Type B pancreatic cell (in vitro differentiated cells): ENCODE measurements at regions not wholly inside any gene's neighbourhood (a gene's known extent, or its start where the extent isn't known, plus 50 kb on each side); places are given as distances from the start of the nearest gene placed in this dataset.

Experiments
- DNase-seq: peaks from one replicate; pipeline ENCODE4 v3.0.0; 2021; ENCODE audit warnings: mixed read lengths; ENCODE audit not compliant: unreplicated experiment; ENCODE audit errors: extremely low spot score
- H3K27ac Mint-ChIP-seq: 2 replicates; pipeline ENCODE4 v1.8.0; 2021; ENCODE audit warnings: mild to moderate bottlenecking, mixed read lengths
- H3K27me3 Mint-ChIP-seq: 2 replicates; pipeline ENCODE4 v1.8.0; 2021; ENCODE audit warnings: mixed read lengths
- H3K36me3 Mint-ChIP-seq: 2 replicates; pipeline ENCODE4 v1.8.0; 2021; ENCODE audit warnings: mixed read lengths
- H3K4me1 Mint-ChIP-seq: one replicate; pipeline ENCODE4 v1.8.0; 2021; ENCODE audit warnings: mixed read lengths; ENCODE audit not compliant: unreplicated experiment
- H3K4me3 Mint-ChIP-seq: 2 replicates; pipeline ENCODE4 v1.8.0; 2021; ENCODE audit warnings: mild to moderate bottlenecking, mixed read lengths
- H3K9me3 Mint-ChIP-seq: 2 replicates; pipeline ENCODE4 v1.8.0; 2021; ENCODE audit warnings: mixed read lengths
- TF ChIP-seq, protein P1 (sequence below): fragments of 200-600 bp; sonication (generic); conservative IDR thresholded peaks from 2 replicates; pipeline ENCODE4 v1.5.0; 2021; ENCODE audit warnings: antibody characterized with exemption, mild to moderate bottlenecking

DNA sequence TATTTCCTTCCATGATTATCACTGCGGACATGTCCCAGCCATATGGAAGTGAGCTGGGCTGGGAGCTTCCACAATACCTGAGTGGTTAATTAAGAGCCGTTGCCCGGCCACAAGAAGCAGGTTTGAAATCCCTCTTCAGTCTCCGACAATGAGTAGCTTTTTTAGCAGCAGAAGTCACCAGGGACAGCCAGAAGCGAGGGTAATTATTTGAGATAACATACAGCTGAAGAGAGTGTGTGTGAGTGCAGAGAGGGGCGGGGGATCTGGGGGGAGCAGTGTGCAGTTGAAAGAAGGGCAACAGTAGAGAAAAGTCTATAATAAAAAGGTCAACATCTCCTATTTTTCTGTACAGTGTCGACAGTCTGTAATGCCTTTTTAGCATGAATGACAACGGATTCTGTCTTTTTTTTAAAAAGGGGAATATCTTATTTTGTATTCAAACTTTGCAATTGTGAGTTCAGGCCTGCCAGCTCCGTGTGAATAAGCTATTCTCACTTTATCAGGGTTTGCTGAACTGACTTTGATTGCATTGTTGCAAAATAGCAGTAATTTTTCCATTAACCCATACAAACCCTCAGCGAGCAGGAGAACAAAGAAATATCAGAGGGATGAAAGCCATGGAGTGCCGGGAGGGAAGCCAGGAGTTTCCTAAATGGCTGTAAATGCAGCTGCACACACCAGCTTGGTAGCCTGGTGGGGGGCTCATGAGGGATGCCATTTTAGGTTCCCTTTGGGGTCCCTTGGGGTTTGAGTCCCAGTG lies 220.3 kb upstream of the IRX3 start:
- Mint-ChIP-seq H3K36me3 (no peaks in the 10 kb centered on the region), H3K9me3 (no peaks in the 10 kb centered on the region), H3K4me1 (peaks cover 61% of the 10 kb centered on the region), H3K27ac (peak overlapping the region; percentile 13), H3K27me3 (peaks cover 32% of the 10 kb centered on the region), H3K4me3 (peak overlapping the region; percentile 71)
- TF ChIP-seq, protein P1, sequence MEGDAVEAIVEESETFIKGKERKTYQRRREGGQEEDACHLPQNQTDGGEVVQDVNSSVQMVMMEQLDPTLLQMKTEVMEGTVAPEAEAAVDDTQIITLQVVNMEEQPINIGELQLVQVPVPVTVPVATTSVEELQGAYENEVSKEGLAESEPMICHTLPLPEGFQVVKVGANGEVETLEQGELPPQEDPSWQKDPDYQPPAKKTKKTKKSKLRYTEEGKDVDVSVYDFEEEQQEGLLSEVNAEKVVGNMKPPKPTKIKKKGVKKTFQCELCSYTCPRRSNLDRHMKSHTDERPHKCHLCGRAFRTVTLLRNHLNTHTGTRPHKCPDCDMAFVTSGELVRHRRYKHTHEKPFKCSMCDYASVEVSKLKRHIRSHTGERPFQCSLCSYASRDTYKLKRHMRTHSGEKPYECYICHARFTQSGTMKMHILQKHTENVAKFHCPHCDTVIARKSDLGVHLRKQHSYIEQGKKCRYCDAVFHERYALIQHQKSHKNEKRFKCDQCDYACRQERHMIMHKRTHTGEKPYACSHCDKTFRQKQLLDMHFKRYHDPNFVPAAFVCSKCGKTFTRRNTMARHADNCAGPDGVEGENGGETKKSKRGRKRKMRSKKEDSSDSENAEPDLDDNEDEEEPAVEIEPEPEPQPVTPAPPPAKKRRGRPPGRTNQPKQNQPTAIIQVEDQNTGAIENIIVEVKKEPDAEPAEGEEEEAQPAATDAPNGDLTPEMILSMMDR: no peak
- no peak for DNase-seq

DNA sequence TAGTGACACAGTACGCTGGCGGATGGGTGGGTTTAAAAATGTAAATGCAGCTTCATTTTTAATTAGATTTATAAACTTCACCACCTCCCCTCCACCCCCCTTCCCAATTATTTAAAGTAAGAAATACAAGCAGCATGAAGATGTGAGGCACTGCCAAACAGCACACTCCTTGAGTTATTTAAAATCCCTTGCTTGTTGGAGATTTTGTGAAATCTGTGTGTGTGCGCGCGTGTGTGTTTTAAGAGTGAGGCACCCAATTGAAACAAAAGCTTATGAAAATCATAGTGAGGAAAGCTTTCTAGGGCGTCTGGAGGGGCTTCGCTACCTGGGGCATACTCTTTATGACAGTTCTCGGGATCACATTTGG lies 219.6 kb upstream of the IRX3 start:
- TF ChIP-seq, protein P1: no peak
- peaks cover 32% of the 10 kb centered on the region for H3K27me3 Mint-ChIP-seq
- H3K9me3 Mint-ChIP-seq: no peaks in the 10 kb centered on the region
- H3K4me1 Mint-ChIP-seq: peaks cover 56% of the 10 kb centered on the region
- peak overlapping the region; percentile 71 for H3K4me3 Mint-ChIP-seq
- H3K27ac Mint-ChIP-seq: no peak overlapping the region
- no peak for DNase-seq
- no peaks in the 10 kb centered on the region for H3K36me3 Mint-ChIP-seq

DNA sequence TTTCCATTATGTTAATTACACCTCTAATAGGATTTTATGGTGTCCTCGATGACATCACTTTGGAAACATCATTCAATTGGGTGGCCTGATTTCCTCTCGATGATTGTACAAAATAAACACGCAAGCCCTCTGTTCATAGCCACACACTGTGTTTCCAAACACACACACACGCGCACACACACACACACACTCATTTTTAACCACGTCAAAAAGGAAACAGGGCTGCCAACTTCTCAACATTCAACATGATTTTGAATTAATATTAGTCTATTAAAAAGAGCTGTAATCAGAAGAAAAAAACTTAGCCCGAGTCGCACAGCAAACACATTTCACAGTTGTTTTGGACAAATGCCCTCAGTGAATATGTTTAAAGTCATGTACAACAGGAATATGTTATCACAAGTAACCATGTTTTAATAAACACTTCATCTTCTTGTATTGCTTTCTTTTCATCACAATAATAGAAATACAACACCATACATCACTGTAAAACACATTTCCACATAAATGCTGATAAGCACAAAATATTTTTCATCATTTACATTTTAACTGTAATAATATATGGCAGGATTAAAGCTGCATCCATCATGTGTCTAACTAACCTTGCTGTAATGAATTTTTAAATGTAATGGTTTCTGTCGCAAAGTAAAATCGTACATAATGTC lies 219.1 kb upstream of the IRX3 start:
- no peaks in the 10 kb centered on the region for H3K9me3 Mint-ChIP-seq
- no peak overlapping the region for H3K27ac Mint-ChIP-seq
- no peak for DNase-seq
- H3K4me3 Mint-ChIP-seq: no peak overlapping the region
- H3K36me3 Mint-ChIP-seq: no peaks in the 10 kb centered on the region
- TF ChIP-seq, protein P1: no peak
- H3K27me3 Mint-ChIP-seq: peaks cover 32% of the 10 kb centered on the region
- peaks cover 51% of the 10 kb centered on the region for H3K4me1 Mint-ChIP-seq

DNA sequence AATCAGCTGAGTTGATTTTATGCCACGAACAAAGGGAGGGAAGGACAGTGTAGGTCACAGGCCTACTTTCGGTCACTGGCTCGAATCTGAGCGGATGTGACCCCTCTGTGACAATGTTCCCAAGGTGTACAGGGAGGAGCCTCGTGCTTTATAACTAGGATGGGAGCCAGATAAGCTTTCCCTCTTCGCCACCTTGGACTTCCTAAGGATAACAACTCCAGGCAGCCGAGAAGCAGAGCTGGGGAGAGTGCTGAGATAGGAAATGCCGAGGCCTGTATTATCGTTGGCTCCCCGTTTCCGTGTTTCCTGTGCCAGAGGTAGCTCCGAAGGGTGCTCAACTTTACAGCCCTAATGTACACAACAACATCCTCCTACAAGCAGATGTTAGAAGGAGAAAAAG lies 217.8 kb upstream of the IRX3 start:
- Mint-ChIP-seq H3K27me3 (peaks cover 25% of the 10 kb centered on the region), H3K27ac (no peak overlapping the region), H3K9me3 (no peaks in the 10 kb centered on the region), H3K4me3 (no peak overlapping the region), H3K36me3 (no peaks in the 10 kb centered on the region), H3K4me1 (peaks cover 39% of the 10 kb centered on the region)
- no peak for DNase-seq
- TF ChIP-seq, protein P1: no peak

DNA sequence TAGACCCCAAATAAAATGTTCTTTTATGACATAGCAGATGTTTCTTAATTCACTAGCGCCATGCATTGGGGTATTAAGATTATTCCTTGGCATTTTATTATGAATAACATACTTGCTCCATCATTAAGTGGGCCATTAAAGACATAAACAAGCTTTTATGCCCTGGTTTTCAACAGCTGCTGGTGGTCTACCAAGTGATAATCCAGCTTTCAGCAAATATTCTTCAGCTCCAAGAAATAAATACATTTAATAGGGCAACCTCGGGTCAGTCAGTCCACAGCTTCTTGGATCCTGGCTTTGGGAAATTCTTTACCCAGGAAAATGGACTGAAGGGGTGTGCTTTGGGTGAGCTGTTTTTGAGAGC lies 217.3 kb upstream of the IRX3 start:
- Mint-ChIP-seq H3K27ac (no peak overlapping the region), H3K9me3 (no peaks in the 10 kb centered on the region), H3K4me1 (peaks cover 37% of the 10 kb centered on the region), H3K27me3 (peaks cover 24% of the 10 kb centered on the region), H3K4me3 (no peak overlapping the region), H3K36me3 (no peaks in the 10 kb centered on the region)
- no peak for DNase-seq
- TF ChIP-seq, protein P1: no peak
